Osteocyte (in vitro differentiated cells): ENCODE measurements at regions not wholly inside any gene's neighbourhood (a gene's known extent, or its start where the extent isn't known, plus 50 kb on each side); places are given as distances from the start of the nearest gene placed in this dataset.

Experiments used
- DNase-seq: peaks from one replicate; pipeline ENCODE4 v3.0.0; 2021; ENCODE audit warnings: mixed read lengths; ENCODE audit not compliant: unreplicated experiment; ENCODE audit errors: extremely low spot score
- H3K27ac Mint-ChIP-seq: one replicate; pipeline ENCODE4 v1.8.0; 2021; ENCODE audit warnings: mild to moderate bottlenecking, mixed read lengths; ENCODE audit not compliant: unreplicated experiment
- H3K27me3 Mint-ChIP-seq: one replicate; pipeline ENCODE4 v1.8.0; 2021; ENCODE audit warnings: mixed read lengths; ENCODE audit not compliant: unreplicated experiment
- H3K36me3 Mint-ChIP-seq: one replicate; pipeline ENCODE4 v1.8.0; 2021; ENCODE audit warnings: mixed read lengths; ENCODE audit not compliant: unreplicated experiment
- H3K4me1 Mint-ChIP-seq: one replicate; pipeline ENCODE4 v1.8.0; 2021; ENCODE audit warnings: mixed read lengths; ENCODE audit not compliant: unreplicated experiment
- H3K4me3 Mint-ChIP-seq: one replicate; pipeline ENCODE4 v1.8.0; 2021; ENCODE audit warnings: mild to moderate bottlenecking, moderate library complexity, mixed read lengths; ENCODE audit not compliant: unreplicated experiment
- H3K9me3 Mint-ChIP-seq: one replicate; pipeline ENCODE4 v1.8.0; 2021; ENCODE audit warnings: mixed read lengths; ENCODE audit not compliant: unreplicated experiment
- CTCF ChIP-seq: fragments of 200-600 bp; sonication (generic); IDR thresholded peaks from 2 replicates; pipeline ENCODE4 v1.5.0; 2021; ENCODE audit warnings: antibody characterized with exemption, mild to moderate bottlenecking, moderate library complexity

- Mint-ChIP-seq H3K36me3 (peaks cover 26% of the 10 kb centered on the region), H3K27me3 (no peaks in the 10 kb centered on the region), H3K4me3 (no peak overlapping the region), H3K27ac (no peak overlapping the region), H3K9me3 (no peaks in the 10 kb centered on the region), H3K4me1 (no peaks in the 10 kb centered on the region)
- no peak for TF ChIP-seq CTCF
- no peak for DNase-seq
These were observed 127.0 kb upstream of the CCDC54 start for GRCh38 chr3:107250221-107250620.

DNA sequence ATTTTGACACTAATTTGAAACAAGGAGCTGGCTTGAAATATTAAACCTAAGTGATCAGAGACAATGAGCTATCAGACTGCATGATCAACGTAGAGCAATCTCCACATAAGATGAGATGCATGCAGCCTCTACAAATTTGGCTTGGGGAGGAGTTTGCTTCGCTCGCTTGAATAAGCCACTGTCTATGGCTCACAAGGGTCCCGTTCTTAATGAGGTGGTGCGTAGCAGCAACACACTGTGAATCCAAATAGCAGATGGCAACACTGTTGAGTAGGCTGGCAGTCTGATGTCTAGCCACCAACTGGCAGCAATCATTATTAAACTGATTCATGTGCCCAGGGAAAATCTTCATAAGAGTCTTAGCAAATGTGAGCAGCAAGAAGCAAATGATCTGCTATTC, 125.4 kb upstream of the CCDC54 start:
- Mint-ChIP-seq H3K4me3 (no peak overlapping the region), H3K27ac (no peak overlapping the region), H3K9me3 (no peaks in the 10 kb centered on the region), H3K4me1 (no peaks in the 10 kb centered on the region), H3K36me3 (peaks cover 26% of the 10 kb centered on the region), H3K27me3 (no peaks in the 10 kb centered on the region)
- TF ChIP-seq CTCF: no peak
- DNase-seq: no peak

DNA sequence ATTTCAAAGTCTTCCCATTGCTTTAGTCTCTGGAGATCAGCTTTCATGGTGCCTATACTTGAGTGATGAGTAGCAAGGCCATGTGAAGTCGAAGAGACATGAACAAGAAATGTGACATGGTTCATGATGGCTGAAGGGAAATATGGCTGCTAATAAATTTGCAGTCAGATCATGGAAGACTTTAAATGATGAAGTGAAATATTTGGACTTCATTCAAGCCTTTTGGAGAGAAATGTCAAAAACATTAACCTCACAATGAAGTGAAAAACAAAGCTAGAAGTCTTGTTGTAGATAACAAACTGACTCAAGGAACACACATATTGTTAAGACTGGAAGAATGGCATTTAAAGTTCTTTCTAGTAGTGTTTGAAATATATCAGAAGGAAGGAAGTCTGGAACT, 120.3 kb upstream of the CCDC54 start:
- H3K9me3 Mint-ChIP-seq: no peaks in the 10 kb centered on the region
- DNase-seq: no peak
- TF ChIP-seq CTCF: no peak
- peaks cover 2% of the 10 kb centered on the region for H3K36me3 Mint-ChIP-seq
- H3K4me3 Mint-ChIP-seq: no peak overlapping the region
- no peaks in the 10 kb centered on the region for H3K4me1 Mint-ChIP-seq
- H3K27me3 Mint-ChIP-seq: no peaks in the 10 kb centered on the region
- H3K27ac Mint-ChIP-seq: no peak overlapping the region

GRCh38 chr3:107258300-107258699, 118.9 kb upstream of the CCDC54 start:
- Mint-ChIP-seq H3K9me3 (no peaks in the 10 kb centered on the region), H3K4me3 (no peak overlapping the region), H3K36me3 (peaks cover 2% of the 10 kb centered on the region), H3K27ac (no peak overlapping the region), H3K27me3 (no peaks in the 10 kb centered on the region), H3K4me1 (peaks cover 3% of the 10 kb centered on the region)
- no peak for DNase-seq
- TF ChIP-seq CTCF: no peak

GRCh38 chr3:107260207-107260606, 117.0 kb upstream of the CCDC54 start:
- H3K4me1 Mint-ChIP-seq: peaks cover 7% of the 10 kb centered on the region
- H3K9me3 Mint-ChIP-seq: no peaks in the 10 kb centered on the region
- H3K27ac Mint-ChIP-seq: no peak overlapping the region
- H3K27me3 Mint-ChIP-seq: no peaks in the 10 kb centered on the region
- H3K4me3 Mint-ChIP-seq: no peak overlapping the region
- no peak for TF ChIP-seq CTCF
- DNase-seq: no peak
- peaks cover 1% of the 10 kb centered on the region for H3K36me3 Mint-ChIP-seq
